ENCODE measurements at regions not wholly inside any gene's neighbourhood (a gene's known extent, or its start where the extent isn't known, plus 50 kb on each side); places are given as distances from the start of the nearest gene placed in this dataset.

DNA sequence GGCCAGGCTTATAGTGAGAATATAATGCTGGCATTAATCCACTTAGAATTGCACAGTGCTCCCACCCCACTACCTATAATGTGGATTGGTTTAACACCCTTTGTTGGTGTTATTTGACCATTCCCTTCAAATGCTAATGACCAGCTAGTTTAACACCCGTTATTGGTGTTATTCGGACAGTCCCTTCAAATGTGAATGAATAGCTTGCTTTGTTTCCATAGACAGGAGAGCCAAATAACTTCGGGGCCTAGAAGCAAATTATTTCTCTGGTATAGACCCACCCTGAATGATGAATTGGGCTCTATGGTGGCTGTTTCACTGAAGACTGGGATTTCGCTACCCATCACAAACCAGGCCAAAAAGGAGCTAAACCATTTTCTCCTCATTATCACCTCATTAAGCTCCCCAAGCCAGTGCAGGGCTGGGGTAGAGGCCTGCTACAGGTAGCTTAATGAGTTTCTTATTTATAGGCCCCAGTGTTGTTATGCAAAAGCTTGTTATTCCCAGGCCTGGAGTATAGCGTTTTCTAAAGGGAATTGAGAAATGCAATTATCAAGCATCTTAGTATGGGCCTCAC lies 494.1 kb upstream of the DPH6 start:
- no peak for TF ChIP-seq CTCF (IDR thresholded peaks at IDR 0.05; ENCODE audit: insufficient read depth, low read depth, low read length)
- no peak for TF ChIP-seq EZH2 (IDR thresholded peaks at IDR 0.05; ENCODE audit: insufficient read depth, low read length)

Measured in astrocyte (in vitro differentiated cells and primary cell).